Glomerular visceral epithelial cell (primary cell): ENCODE measurements at regions not wholly inside any gene's neighbourhood (a gene's known extent, or its start where the extent isn't known, plus 50 kb on each side); places are given as distances from the start of the nearest gene placed in this dataset.

Experiments
- DNase-seq: peaks from one replicate; pipeline ENCODE4 v3.0.0-alpha.2; 2016; ENCODE audit errors: extremely low spot score

DNA sequence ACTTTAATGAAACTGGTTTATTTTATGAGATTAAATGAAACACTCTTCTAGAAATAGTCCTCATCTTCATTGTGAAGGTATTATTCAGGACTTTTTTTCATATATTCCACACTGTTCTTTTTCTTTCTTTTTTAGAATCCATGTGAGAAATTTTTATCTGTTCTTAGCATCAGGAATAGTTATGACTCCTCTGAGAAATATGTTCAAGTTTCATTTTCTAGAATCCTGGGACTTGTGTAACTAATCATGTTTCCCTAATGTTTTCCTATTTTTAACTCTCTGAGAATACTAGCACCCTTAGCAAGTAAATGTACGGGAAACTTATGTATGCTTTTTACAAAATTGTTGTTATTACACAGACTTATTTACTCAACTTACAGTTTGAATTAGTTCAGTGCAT lies 407.8 kb downstream of the CBLN4 start:
- DNase-seq: no peak

DNA sequence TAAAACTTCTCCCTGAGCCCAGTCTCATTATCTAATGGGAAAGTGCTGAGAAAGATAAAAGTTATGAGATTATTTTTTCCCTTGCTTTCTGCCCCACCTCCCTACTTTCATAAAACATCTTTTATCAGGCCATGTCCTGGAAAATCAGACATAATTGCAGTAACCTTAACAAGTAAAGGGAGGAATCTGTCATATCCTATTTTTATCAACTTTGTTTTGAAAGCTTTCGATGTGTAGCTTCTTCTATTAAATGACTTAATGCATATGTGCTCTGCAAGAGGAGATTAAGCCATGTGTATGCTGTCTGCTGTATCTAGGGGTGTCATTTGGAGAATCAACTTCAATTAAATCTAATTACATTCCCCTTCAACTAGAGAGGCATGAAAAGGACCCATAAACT lies 408.9 kb downstream of the CBLN4 start:
- DNase-seq: no peak

DNA sequence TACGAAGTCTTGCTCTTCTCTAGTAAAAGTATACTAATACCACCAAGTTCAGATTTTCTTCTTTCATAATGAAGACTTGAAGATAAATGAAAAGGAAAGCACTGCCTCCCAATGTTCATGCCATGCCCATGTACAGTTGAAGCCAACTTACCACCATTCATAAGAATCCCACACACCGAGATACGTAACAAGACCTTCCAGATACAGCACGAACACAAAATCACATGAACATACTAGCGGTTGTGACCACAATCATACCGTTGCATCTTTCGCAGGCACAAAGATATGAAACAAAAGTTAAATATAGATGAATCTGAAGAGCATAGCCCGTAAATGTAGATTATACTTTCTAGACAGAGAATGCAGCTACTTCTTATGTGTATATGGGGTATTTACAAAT lies 412.5 kb downstream of the CBLN4 start:
- DNase-seq: no peak

DNA sequence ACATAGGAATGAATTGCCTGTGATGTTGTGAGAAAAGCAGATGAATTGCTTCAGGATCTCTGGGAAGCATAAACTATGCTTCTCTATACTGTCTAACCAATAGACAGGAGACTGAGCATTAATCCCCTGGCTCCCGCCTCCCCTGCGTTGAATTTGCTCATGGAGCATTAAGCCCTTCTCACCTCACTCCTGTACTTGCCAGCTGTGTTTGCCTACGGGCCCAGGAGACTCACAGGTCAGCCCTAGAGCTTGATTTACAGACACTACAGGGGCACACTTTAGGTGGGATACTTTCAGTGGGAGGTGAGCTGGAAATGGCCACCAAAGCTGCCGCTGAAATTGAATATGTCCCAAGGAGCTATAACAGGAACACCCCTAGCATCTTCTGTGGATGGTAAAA lies 418.7 kb downstream of the CBLN4 start:
- no peak for DNase-seq

DNA sequence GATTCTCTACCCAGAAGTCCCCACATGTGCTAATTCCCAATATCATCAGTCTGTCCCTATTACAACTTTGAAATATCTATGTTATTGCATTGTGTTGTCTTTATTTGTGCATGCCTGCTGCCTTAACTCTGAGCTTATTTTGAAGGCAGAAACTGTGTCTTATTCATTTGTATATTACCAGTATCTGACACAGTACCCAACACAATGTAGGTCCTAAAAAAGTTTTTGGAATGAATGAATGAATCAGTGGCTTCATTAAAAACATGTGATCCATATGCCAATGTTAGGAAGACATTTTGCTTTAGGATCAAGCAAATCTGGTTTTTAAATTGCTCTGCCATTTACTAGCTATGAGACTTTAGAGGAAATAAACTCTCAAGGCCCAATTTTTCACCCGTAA lies 420.4 kb downstream of the CBLN4 start:
- no peak for DNase-seq

DNA sequence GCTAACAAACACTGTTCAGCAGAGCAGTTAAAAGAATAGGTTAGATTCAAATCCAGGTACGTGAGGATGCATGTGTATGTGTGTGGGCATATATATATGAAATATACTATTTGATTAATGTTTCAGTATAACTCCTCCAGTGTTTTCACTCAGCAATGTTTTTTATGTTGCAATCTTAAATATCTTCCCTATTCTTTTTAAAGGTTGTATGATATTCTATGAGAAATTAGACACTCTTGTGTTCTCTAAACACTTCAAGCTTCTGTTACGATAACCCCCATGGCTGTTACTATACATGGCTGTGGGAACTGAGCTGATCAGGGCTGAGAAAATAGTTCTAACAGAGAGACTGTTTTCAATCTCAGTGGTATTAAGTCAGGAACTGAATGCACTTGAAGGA lies 421.0 kb downstream of the CBLN4 start:
- no peak for DNase-seq

DNA sequence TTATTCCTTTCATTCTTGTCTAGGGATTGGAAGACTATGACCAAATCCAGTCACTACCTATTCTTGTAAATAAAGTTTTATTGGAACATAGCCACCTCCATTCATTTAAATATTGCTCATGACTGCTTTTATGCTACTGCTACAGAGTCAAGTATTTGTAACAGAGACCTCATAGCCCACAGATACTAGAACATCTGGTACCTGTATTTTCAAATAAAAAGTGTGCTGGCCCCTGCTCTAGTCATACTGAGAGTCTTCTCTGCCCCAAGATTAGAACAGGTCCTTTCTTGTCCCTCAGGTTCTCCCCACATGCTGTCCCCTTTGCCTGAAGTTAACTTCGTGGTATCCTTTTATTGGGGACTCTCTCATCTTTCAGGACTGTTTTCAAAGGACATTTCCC lies 422.3 kb downstream of the CBLN4 start:
- no peak for DNase-seq

DNA sequence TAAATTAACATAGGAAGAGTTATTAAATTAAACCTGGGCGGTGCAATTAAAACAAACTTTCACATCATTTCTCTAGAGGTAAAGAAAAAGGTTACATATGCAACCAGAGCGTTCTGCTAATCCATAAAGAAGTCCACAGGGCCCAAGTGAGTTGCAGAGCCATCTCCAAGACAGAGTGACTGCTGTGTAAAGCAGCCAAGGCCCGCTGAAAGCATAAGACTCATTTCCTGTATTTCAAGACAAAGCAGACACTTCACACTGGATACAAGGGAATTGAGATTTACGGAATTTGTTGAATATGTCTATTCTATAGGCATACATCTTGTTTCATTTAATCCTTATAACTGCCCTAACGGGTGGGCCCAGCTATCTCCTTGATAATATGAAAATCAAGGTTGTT lies 422.8 kb downstream of the CBLN4 start:
- DNase-seq: no peak

DNA sequence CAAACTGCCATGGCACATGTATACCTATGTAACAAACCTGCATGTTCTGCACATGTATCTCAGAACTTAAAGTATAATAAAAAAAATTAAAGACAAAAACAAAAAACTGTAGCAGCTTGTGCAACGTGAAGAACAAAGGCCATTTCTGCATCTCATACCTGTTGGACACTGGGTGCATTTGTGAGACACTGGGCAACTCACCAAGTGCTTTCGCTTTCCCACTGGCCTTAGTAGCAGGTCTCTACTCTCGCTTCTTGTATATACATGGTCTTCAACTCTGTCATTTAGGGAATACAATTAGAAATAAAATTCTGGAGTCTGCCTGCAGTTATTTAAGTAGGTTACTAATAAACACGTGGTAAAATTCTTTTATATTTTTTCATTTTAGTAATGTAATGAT lies 423.8 kb downstream of the CBLN4 start:
- DNase-seq: no peak

DNA sequence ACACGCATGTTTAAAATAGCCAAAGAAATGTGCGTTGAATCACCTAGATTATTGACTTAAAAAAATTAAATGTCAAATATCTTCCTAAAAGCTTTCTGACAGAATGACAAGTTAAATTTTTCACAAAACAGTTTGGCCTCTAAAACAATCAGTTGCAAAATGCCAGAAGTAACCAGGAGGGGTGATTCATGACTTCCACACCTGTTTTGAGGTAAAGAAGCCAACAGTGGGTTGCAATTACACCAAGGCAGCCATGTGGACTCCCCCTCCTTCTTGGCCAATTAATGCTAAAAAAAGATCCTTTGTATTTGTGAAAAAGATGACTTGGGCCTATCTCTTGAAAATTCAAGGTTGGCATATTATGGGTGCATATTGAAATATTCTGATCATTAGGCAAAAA lies 424.8 kb downstream of the CBLN4 start:
- no peak for DNase-seq

DNA sequence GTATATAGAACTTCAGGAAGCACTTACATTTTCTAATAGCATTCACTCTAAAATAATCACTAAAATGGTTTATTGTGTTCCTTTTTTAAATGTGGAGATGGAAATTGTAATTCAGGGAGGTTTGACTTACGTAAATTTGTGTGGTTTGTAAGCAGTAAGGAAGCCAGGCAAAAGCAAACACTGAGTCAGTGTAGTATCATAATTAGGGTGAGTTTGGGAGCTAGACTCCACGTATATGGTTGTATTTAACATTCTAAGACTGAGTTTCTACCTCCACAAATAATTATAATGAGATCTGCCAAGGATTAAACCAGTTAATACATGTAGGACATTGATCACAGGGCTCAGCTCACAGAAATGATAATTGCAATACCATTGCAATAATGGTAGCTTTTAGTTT lies 425.5 kb downstream of the CBLN4 start:
- no peak for DNase-seq

DNA sequence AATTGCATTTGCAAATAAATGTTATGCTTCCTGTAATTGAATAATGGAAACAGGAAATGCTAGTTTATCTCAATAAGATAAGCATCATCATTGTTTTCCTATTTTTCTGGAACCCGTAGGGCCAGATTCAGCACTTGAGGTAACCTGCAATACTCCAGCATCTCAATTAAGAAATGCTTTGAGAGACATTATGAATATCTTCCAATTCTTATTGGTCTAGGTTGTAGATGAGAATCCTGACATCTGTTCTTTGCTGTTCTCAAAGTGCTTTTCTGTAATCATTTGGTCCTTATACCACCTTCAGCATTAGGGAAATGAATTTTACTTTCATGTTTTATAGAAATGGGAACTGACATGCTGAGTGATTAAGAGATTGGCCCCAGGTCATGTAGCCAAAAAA lies 428.3 kb downstream of the CBLN4 start:
- no peak for DNase-seq

DNA sequence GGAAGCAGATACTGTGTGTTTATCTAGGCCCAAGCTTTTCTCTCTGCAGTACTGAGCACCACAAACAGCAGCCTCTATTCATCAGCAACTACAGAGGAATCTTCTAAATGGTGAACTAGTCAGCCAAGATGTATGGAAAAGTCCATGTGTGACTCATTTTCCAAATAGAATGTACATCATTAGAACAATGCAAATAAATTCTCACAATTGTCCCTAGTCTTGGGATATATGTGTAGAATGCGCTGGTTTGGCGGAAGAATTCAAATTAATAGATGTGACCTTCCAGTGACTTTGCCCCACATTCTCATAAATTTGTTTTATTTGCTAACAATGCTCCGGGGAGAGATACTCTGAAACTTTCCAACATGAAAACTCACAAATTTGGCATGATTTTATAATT lies 436.2 kb downstream of the CBLN4 start:
- DNase-seq: no peak

DNA sequence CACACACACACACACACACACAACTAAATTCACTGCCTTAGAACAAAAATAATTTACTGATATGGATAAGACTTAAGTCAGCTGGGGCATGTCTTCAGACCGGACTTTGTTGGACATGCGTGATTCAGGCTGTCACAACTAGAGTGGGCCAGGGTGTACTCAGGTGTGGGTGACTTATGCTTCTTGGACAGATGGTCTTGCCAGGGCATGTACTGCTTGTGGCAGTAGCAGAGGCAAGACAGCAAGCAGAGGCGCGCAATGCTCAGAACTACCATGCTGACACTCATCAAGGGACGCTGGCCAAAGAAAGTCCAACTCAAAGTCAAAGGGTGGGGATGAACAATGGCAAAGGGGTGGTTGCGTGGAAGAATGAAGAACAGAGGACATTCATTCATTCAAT lies 437.5 kb downstream of the CBLN4 start:
- DNase-seq: no peak

DNA sequence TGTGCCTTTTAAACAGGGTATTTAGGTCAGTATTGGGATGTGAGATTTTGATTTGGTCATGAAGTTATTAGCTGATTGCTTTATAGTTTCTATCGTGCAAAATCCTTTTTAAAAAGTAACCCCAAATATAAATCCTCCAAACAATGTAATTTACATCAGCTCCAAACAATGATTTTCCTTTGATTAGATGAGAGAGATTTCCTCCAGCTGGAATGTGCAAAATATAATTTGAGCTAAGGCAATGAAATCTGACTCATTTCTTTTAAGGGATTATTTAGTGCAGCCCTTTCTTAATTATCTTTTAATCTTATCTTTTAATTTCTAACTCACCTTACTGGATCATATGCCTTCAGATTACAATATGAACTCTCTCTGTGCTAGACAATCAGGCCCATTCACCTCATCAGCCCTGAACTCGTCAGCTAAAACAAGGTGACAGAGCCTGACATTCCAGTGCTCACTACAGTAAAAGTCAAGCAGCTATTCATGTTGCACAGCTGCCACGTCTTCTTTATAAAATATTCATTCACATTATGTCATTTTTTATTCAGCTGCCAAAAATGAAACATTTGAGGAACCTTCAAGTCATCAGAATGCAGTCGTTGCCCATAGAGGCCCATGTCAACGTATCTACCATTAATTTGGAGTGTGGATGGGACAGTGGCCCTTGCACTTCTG lies 440.1 kb downstream of the CBLN4 start:
- no peak for DNase-seq

DNA sequence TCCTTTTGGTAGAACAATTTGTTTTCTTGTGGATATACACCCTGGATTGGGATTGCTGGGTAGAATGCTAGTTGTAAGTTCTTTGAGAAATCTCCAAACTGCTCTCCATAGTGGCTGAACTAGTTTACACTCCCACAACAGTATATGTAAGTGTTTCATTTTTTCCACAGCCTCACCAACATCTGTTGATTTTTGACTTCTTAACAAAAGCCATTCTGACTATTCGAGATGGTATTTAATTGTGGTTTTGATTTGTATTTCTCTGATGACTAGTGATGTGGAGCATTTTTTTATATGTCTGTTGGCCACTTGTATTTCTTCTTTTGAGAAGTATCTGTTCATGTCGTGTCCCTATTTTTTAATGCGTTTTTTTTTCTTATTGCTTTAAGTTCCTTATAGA lies 444.1 kb downstream of the CBLN4 start:
- no peak for DNase-seq

DNA sequence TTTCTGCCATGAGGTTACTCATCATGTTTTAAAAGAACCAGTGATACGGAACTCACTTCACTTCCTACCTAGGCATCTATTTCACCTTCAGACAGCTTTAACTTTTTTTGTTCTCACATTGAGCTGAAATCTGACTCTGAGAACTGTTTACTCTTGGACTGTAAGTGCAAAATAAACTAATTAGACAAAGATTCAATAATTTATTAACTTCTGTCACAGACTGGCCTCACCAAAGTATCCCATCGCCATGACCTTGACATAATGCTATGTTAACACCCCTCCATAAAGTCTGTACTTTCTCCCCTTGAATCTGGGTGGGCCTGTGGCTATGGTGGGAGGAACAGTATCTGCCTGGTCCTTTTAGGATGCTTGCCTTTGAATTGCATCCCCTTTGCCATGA lies 448.1 kb downstream of the CBLN4 start:
- no peak for DNase-seq

DNA sequence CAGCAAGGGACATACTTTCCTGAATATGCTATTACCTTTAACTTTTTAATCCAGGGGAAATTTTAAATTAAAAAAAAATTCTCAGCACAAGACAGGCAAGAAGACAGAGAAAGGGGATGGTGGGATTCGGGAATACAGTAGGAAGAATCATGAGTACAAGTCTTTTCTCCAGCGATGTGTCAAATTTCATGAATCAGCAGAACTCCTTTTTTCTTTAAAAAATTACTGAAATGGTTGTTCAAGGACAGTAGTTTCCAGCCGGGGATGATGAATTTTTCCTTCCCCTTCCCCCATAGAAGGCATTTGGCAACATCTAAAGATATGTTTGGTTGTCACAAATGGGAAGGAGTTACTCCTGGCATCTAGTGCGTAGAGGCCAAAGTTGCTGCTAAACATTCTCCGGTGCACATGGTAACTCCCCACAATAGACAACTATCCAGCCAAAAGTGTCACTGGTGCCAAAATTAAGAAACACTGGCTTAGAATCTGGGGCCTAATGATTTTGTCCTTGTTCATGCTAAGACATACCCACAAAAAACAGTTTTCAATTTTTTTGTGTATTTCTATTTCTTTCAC lies 450.2 kb downstream of the CBLN4 start:
- no peak for DNase-seq

DNA sequence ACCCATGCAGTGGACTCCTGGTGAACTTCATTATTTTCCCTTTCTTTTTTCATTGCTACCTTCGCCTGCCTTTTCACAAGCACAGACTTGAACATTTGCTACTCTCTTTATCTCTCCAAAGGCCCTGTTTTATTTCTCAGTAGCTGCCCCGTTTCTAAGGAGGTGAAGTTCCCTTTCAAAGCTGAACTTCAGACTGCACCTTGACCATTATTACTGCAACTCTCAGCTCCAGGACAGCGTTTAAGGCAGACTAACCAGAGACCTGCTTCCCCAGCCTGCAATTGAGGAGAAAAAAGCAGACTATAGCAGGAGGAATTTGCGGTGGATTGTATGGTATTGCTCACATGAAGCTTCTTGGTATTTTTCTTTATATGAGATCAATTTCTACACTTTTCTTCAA lies 460.7 kb downstream of the CBLN4 start:
- no peak for DNase-seq

DNA sequence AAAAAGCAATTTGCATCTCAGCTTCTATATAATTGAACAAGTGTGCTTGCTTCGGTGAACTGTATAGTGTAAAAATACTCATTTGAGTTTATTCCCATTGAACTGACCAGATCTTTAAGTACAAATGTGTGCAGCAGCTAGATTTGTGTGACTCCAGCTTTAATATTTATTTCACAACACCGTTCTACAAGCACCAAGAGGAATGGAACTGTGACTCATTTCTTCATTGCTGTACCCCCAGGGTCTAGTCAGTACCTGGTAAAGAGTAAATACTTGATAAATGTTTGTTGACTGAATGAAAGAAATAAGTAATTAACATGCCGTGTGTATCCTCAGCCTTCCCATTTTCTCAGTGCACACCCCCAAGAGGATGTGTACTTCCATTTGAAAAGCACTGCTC lies 464.8 kb downstream of the CBLN4 start:
- DNase-seq: no peak

DNA sequence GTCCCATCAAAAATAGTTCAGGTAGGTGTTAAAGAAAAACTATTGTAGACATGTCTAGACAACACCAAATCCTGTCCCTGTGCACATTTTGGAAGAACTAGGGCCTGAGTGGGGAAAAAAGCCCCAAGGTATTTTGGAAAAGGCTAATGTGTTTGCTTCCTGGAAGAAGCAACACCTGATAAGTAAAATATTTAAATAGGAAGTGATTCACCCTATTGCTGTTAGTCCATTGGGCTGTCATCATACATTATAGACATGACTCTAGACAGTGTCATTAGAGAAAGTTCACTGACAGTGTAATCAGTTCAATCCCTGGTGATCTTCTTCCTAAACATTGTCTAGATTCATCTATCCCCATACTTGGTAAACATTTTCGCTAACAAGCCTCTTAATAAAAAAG lies 465.3 kb downstream of the CBLN4 start:
- no peak for DNase-seq

DNA sequence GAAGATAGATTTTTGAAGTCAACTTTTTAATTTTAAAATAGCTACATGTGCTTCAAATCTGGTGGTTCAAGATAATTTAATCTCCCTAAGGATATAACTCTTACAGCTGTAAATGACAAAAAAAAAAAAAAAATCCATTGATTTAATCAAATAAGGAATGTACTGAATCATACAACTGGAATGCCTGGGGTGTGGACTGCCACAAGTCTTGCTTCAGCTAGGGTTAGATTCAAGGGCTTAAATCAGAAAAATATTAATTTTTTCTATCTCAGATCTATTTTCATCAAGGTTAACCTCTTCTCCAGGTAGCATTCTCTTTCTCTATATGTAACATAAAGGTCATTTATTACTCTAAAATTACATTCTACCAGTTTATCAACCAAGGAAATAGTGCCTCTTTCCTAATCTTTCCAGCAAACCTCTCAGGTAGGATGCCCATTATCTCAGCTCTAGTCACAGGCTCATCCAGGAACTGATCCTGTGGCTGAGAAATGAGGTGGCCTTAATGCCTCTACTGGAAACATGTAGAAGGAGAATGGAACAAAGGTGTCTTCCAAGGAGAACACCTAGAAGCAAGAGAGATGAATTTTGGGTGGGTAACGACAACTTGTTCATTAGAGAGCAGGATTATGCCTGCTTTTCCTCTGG lies 466.9 kb downstream of the CBLN4 start:
- DNase-seq: no peak

DNA sequence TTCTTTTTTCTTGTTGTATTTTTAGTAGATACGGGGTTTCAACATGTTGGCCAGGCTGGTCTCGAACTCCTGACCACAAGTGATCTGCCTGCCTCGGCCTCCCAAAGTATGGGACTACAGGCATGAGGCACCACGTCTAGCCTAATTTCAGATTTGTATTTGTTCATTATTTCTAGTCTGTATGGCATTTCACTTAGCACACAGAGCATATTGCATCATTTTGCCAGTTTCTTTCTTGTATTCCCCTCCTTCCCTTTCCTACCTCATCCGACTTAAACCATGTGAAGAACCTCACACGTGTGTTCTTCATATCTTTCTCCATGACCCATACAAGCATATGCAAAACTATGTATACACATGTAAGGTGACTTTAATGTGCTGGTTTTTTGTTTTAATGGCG lies 470.0 kb downstream of the CBLN4 start:
- DNase-seq: no peak

DNA sequence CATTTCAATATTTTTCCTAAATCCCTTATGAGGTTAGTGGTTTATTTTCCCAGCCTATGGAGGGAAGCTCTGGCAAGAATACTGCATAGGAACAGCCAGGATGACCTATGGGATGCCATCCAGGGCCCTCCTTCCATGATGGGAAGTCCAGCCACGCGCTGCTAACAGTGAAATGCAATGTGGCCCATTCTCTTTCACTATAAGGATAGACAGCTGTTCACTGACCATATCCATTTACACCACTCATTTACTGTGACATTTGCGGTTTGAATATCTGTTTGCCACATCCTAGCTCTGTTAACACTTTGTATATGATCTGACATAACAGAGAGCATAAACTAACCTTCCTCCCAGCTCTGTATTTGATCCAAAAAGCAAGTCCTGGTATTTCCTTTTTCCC lies 471.7 kb downstream of the CBLN4 start:
- no peak for DNase-seq
